Astrocyte of the cerebellum (primary cell): ENCODE measurements at regions not wholly inside any gene's neighbourhood (a gene's known extent, or its start where the extent isn't known, plus 50 kb on each side); places are given as distances from the start of the nearest gene placed in this dataset.

Experiments used
- DNase-seq: peaks from one replicate; pipeline ENCODE4 v3.0.0-alpha.2; 2011; ENCODE audit warnings: low read depth
- H3K4me3 ChIP-seq: 2 replicates; pipeline ENCODE4 v1.5.1; 2011; ENCODE audit warnings: mild to moderate bottlenecking, low read depth, low read length, moderate library complexity
- CTCF ChIP-seq: IDR thresholded peaks from 2 replicates; pipeline ENCODE4 v1.5.1; 2012; ENCODE audit warnings: low read length, low read depth, moderate library complexity, mild to moderate bottlenecking; ENCODE audit errors: missing control alignments
- in situ Hi-C: cut with HindIII; loops from 2 replicates; pipeline ENCODE4 v1.10.0; 2017; ENCODE audit warnings: low sequenced_read_pairs

GRCh38 chr21:18663663-18664062, 260.1 kb upstream of the TMPRSS15 start:
- in situ Hi-C loops: no loop called here
- DNase-seq: no peak
- TF ChIP-seq CTCF: no peak
- no peak overlapping the region for H3K4me3 ChIP-seq

GRCh38 chr21:18666725-18667124, 263.1 kb upstream of the TMPRSS15 start:
- TF ChIP-seq CTCF: no peak
- no peak overlapping the region for H3K4me3 ChIP-seq
- in situ Hi-C loops: no loop called here
- no peak for DNase-seq

DNA sequence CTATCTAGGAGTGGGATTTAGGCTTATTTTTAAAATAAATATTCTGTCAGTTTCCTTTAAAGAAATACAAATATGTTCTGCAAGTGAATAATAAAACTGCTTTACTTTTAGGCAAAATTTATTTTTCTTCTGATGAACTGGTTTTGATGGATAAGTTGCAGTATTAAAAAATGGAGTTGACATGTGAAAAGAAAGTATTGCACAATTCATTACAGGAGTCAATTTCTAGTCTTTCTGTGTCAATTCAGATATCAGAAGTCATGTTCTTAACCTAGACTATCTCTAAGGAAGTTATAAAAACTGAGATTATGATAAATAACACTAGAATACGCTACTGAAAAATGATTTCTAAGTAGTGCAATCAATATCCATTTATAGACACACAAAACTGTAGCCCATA, 270.2 kb upstream of the TMPRSS15 start:
- in situ Hi-C loops: no loop called here
- no peak overlapping the region for H3K4me3 ChIP-seq
- DNase-seq: no peak
- no peak for TF ChIP-seq CTCF

DNA sequence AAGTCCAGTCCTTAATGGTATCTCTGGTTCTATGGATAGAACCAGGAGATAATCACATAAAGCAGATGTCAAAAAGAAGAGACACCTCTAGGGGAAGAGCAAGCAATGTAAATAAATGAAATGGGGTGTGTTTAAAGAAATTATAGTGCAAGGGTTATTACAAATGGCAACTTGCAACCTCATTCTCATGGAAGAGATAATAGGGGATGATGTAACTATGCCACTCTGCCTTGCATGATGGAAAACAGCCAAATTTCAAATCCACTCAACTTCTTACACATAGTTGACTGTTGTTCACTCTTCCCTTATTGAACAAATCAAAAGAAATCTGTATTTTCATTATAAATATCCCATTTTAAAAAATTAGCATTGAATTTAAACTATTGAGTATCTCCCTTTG, 274.0 kb upstream of the TMPRSS15 start:
- TF ChIP-seq CTCF: no peak
- no peak for DNase-seq
- H3K4me3 ChIP-seq: no peak overlapping the region
- in situ Hi-C loops: no loop called here

GRCh38 chr21:18705971-18706370, 302.4 kb upstream of the TMPRSS15 start:
- DNase-seq: no peak
- no peak for TF ChIP-seq CTCF
- H3K4me3 ChIP-seq: no peak overlapping the region
- in situ Hi-C loops: no loop called here

GRCh38 chr21:18711662-18712061, 308.1 kb upstream of the TMPRSS15 start:
- in situ Hi-C loops: no loop called here
- no peak for DNase-seq
- TF ChIP-seq CTCF: no peak

DNA sequence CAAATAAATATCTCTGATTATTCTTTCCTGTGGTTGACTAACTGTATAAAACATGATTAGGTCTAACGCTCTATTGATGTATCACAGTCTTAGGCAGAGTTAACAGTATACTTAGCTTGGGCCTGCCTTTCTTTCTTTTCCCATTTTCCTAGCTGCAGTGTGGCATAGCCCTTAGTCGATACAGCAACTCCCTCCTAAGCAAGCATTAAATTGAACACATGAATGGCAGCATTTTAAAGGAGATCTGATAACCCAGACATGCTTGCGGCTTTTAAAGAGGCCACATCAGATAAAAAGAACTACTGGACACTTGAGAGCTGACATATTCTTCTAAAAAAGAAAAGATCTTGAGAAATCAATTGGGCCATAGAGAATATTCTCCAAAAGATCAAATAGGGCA, 312.0 kb upstream of the TMPRSS15 start:
- no peak for DNase-seq
- TF ChIP-seq CTCF: no peak
- in situ Hi-C loops: no loop called here
- H3K4me3 ChIP-seq: no peak overlapping the region

More at GRCh38 chr21:18711662-18712061, 308.1 kb upstream of the TMPRSS15 start:
- no peak overlapping the region for H3K4me3 ChIP-seq
